MM.1S (cell line): ENCODE measurements at regions not wholly inside any gene's neighbourhood (a gene's known extent, or its start where the extent isn't known, plus 50 kb on each side); places are given as distances from the start of the nearest gene placed in this dataset.

Experiments used
- DNase-seq: peaks from one replicate; pipeline ENCODE4 v3.0.0-alpha.2; 2015
- H2AFZ ChIP-seq: fragments of 300-600 bp; sonication (generic); 2 replicates; pipeline ENCODE4 v1.6.0; 2016; ENCODE audit warnings: antibody characterized with exemption, low read length
- H3F3A ChIP-seq: fragments of 300-600 bp; sonication (generic); 2 replicates; pipeline ENCODE4 v1.6.1; 2016; ENCODE audit warnings: mild to moderate bottlenecking, antibody characterized with exemption, low read length, moderate library complexity, mixed read lengths; ENCODE audit not compliant: insufficient read depth
- H3K27ac ChIP-seq: fragments of 300-600 bp; sonication (generic); 2 replicates; pipeline ENCODE4 v1.5.1; 2016; ENCODE audit warnings: mild to moderate bottlenecking, low read length
- H3K27me3 ChIP-seq: fragments of 300-600 bp; sonication (generic); replicated peaks from 2 replicates; pipeline ENCODE4 v1.6.0; 2016; ENCODE audit warnings: low read length; ENCODE audit not compliant: insufficient read depth
- H3K36me3 ChIP-seq: fragments of 300-600 bp; sonication (generic); replicated peaks from 2 replicates; pipeline ENCODE4 v1.6.1; 2016; ENCODE audit warnings: mild to moderate bottlenecking, low read length, mixed read lengths; ENCODE audit not compliant: insufficient read depth
- H3K4me1 ChIP-seq: fragments of 300-600 bp; sonication (generic); 2 replicates; pipeline ENCODE4 v1.6.1; 2016; ENCODE audit warnings: low read length, mixed read lengths
- H3K4me2 ChIP-seq: fragments of 300-600 bp; sonication (generic); 2 replicates; pipeline ENCODE4 v1.6.0; 2016; ENCODE audit warnings: low read depth, low read length
- H3K4me3 ChIP-seq: fragments of 300-600 bp; sonication (generic); 2 replicates; pipeline ENCODE4 v1.5.1; 2016; ENCODE audit warnings: low read length, mixed read lengths
- H3K79me2 ChIP-seq: fragments of 300-600 bp; sonication (generic); 2 replicates; pipeline ENCODE4 v1.6.1; 2016; ENCODE audit warnings: mixed run types, low read length, mixed read lengths
- H3K9ac ChIP-seq: fragments of 300-600 bp; sonication (generic); 2 replicates; pipeline ENCODE4 v1.6.1; 2016; ENCODE audit warnings: low read length, mixed read lengths
- H3K9me2 ChIP-seq: fragments of 300-600 bp; sonication (generic); replicated peaks from 2 replicates; pipeline ENCODE4 v1.6.1; 2016; ENCODE audit warnings: mild to moderate bottlenecking, low read length, mixed read lengths; ENCODE audit not compliant: insufficient read depth
- H3K9me3 ChIP-seq: fragments of 300-600 bp; sonication (generic); replicated peaks from 2 replicates; pipeline ENCODE4 v1.6.1; 2016; ENCODE audit warnings: mild to moderate bottlenecking, low read length, mixed read lengths; ENCODE audit not compliant: insufficient read depth
- H4K20me1 ChIP-seq: fragments of 300-600 bp; sonication (generic); 2 replicates; pipeline ENCODE4 v1.6.1; 2016; ENCODE audit warnings: mild to moderate bottlenecking, low read length, moderate library complexity, mixed read lengths; ENCODE audit not compliant: insufficient read depth
- CTCF ChIP-seq: fragments of 300-600 bp; sonication (generic); IDR thresholded peaks from 2 replicates; pipeline ENCODE4 v1.5.1; 2016; ENCODE audit warnings: antibody characterized with exemption, low read length, mixed read lengths
- EZH2 ChIP-seq: fragments of 300-600 bp; sonication (generic); optimal IDR thresholded peaks from 2 replicates; pipeline ENCODE3; 2017; ENCODE audit warnings: low read depth, mild to moderate bottlenecking, antibody characterized with exemption, low read length, mixed read lengths
- EZH2phosphoT487 ChIP-seq: fragments of 300-600 bp; sonication (generic); IDR thresholded peaks from 2 replicates; pipeline ENCODE4 v1.6.1; 2018; ENCODE audit warnings: antibody characterized with exemption, low read length

- Histone ChIP-seq H3K27me3 (no peaks in the 10 kb centered on the region), H3F3A (no peaks in the 10 kb centered on the region), H3K4me3 (no peak overlapping the region), H3K9ac (no peak overlapping the region), H3K9me2 (no peaks in the 10 kb centered on the region), H4K20me1 (no peaks in the 10 kb centered on the region), H3K36me3 (no peaks in the 10 kb centered on the region), H3K79me2 (no peaks in the 10 kb centered on the region), H3K27ac (no peak overlapping the region), H2AFZ (no peak overlapping the region), H3K4me2 (no peak overlapping the region), H3K9me3 (no peaks in the 10 kb centered on the region), H3K4me1 (no peaks in the 10 kb centered on the region)
- no peak for DNase-seq
- TF ChIP-seq EZH2, result no peak
- no peak for TF ChIP-seq CTCF
- TF ChIP-seq EZH2phosphoT487, result no peak
Observed at GRCh38 chr2:79271456-79271855, 111.9 kb upstream of the REG3A start.

- no peaks in the 10 kb centered on the region for H3K79me2 ChIP-seq
- H2AFZ ChIP-seq, result no peak overlapping the region
- H3K4me3 ChIP-seq, result no peak overlapping the region
- H4K20me1 ChIP-seq, result no peaks in the 10 kb centered on the region
- H3K9ac ChIP-seq, result no peak overlapping the region
- H3K9me2 ChIP-seq, result no peaks in the 10 kb centered on the region
- H3K36me3 ChIP-seq, result no peaks in the 10 kb centered on the region
- no peaks in the 10 kb centered on the region for H3K4me1 ChIP-seq
- DNase-seq, result no peak
- no peak for TF ChIP-seq CTCF
- no peak for TF ChIP-seq EZH2phosphoT487
- TF ChIP-seq EZH2, result no peak
- no peak overlapping the region for H3K27ac ChIP-seq
- no peak overlapping the region for H3K4me2 ChIP-seq
- H3F3A ChIP-seq, result no peaks in the 10 kb centered on the region
- H3K27me3 ChIP-seq, result no peaks in the 10 kb centered on the region
- no peaks in the 10 kb centered on the region for H3K9me3 ChIP-seq
Observed at GRCh38 chr2:79260848-79261247, 101.3 kb upstream of the REG3A start.

GRCh38 chr2:79259959-79260358 lies 100.4 kb upstream of the REG3A start:
- no peak overlapping the region for H3K4me3 ChIP-seq
- H4K20me1 ChIP-seq, result no peaks in the 10 kb centered on the region
- no peak overlapping the region for H3K27ac ChIP-seq
- no peaks in the 10 kb centered on the region for H3F3A ChIP-seq
- H3K27me3 ChIP-seq, result no peaks in the 10 kb centered on the region
- H3K4me1 ChIP-seq, result no peaks in the 10 kb centered on the region
- H3K9ac ChIP-seq, result no peak overlapping the region
- H3K36me3 ChIP-seq, result no peaks in the 10 kb centered on the region
- no peaks in the 10 kb centered on the region for H3K9me2 ChIP-seq
- H2AFZ ChIP-seq, result no peak overlapping the region
- TF ChIP-seq EZH2phosphoT487 (no peak), EZH2 (no peak), CTCF (no peak)
- no peaks in the 10 kb centered on the region for H3K9me3 ChIP-seq
- no peak overlapping the region for H3K4me2 ChIP-seq
- no peaks in the 10 kb centered on the region for H3K79me2 ChIP-seq
- DNase-seq, result no peak
